HEK293T (cell line): ENCODE measurements at regions not wholly inside any gene's neighbourhood (a gene's known extent, or its start where the extent isn't known, plus 50 kb on each side); places are given as distances from the start of the nearest gene placed in this dataset.

Source experiments
- CTCF ChIA-PET: fragments of 350-600 bp; formaldehyde crosslinking; extraction: SDS; loops from one replicate; lab custom pipeline; 2021; ENCODE audit warnings: antibody characterized with exemption, inconsistent platforms; lab: Yijun Ruan, JAX
- POLR2A ChIA-PET: fragments of 350-600 bp; formaldehyde crosslinking; extraction: SDS; loops from one replicate; lab custom pipeline; 2020; ENCODE audit warnings: antibody characterized with exemption, inconsistent platforms; lab: Yijun Ruan, JAX
- DNase-seq: peaks from one replicate; pipeline ENCODE4 v3.0.0; 2012; ENCODE audit warnings: mixed read lengths; ENCODE audit errors: extremely low spot score
- ARNT ChIP-seq: fragments of 450-650 bp; IDR thresholded peaks from 2 replicates; pipeline ENCODE4 v1.6.1; 2017; ENCODE audit warnings: mild to moderate bottlenecking
- BHLHE40 ChIP-seq: fragments of 450-650 bp; IDR thresholded peaks from 2 replicates; pipeline ENCODE4 v1.6.1; 2016; ENCODE audit warnings: mild to moderate bottlenecking, moderate library complexity, borderline replicate concordance
- CTBP1 ChIP-seq: fragments of 450-650 bp; IDR thresholded peaks from 2 replicates; pipeline ENCODE4 v1.6.1; 2016; ENCODE audit warnings: borderline replicate concordance
- ELF4 ChIP-seq: fragments of 450-650 bp; IDR thresholded peaks from 2 replicates; pipeline ENCODE4 v1.6.1; 2017; ENCODE audit warnings: antibody characterized with exemption
- FOXA1 ChIP-seq: fragments of 450-650 bp; IDR thresholded peaks from 2 replicates; pipeline ENCODE4 v1.6.1; 2016; ENCODE audit warnings: mild to moderate bottlenecking
- FOXK2 ChIP-seq: fragments of 450-650 bp; IDR thresholded peaks from 2 replicates; pipeline ENCODE4 v1.6.1; 2016; ENCODE audit warnings: mild to moderate bottlenecking
- FOXM1 ChIP-seq: fragments of 450-650 bp; IDR thresholded peaks from 2 replicates; pipeline ENCODE4 v1.6.1; 2017; ENCODE audit warnings: mild to moderate bottlenecking, borderline replicate concordance
- HDGF ChIP-seq: fragments of 450-650 bp; IDR thresholded peaks from 2 replicates; pipeline ENCODE4 v1.6.1; 2017; ENCODE audit warnings: antibody characterized with exemption, borderline replicate concordance
- L3MBTL2 ChIP-seq: fragments of 450-650 bp; conservative IDR thresholded peaks from 2 replicates; pipeline ENCODE4 v1.6.1; 2016; ENCODE audit warnings: mild to moderate bottlenecking
- LEF1 ChIP-seq: fragments of 450-650 bp; IDR thresholded peaks from 2 replicates; pipeline ENCODE4 v1.6.1; 2017; ENCODE audit warnings: mild to moderate bottlenecking, borderline replicate concordance
- NFRKB ChIP-seq: fragments of 450-650 bp; IDR thresholded peaks from 2 replicates; pipeline ENCODE4 v1.6.1; 2016; ENCODE audit warnings: mild to moderate bottlenecking, moderate library complexity
- SP1 ChIP-seq: fragments of 450-650 bp; IDR thresholded peaks from 2 replicates; pipeline ENCODE4 v1.6.1; 2017
- SUZ12 ChIP-seq: fragments of 450-650 bp; IDR thresholded peaks from 2 replicates; pipeline ENCODE4 v1.6.1; 2016; ENCODE audit warnings: mild to moderate bottlenecking
- TARDBP ChIP-seq: fragments of 450-650 bp; IDR thresholded peaks from 2 replicates; pipeline ENCODE4 v1.6.1; 2016
- ZNF384 ChIP-seq: fragments of 450-650 bp; IDR thresholded peaks from 2 replicates; pipeline ENCODE4 v1.6.1; 2016
- TF ChIP-seq, protein P1 (sequence below): fragments of 450-650 bp; IDR thresholded peaks from 2 replicates; pipeline ENCODE4 v1.6.1; 2016

DNA sequence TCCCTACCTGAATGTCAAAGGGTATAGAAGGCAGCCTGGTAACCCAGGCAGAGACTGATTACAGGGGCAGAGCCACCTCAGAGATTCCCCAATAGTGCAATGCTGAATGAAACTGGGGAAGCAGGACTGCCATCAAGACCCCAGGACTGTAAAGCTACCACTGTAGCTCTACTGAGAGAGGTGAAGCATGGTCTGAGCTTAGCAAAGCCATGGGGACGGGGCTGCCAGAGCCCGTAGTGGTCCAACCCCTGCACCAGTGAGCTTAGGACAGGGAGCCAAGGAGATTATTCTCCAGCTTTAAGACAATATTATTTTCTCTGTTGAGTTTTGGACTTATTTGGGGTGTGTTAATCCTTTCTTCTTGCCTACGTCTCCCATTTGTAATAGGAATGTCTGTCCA lies 679.3 kb upstream of the GRAMD2B start:
- CTCF ChIA-PET, result no interaction called here
- TF ChIP-seq ARNT, result no peak
- no peak for TF ChIP-seq BHLHE40
- no peak for TF ChIP-seq FOXM1
- no peak for TF ChIP-seq CTBP1
- TF ChIP-seq TARDBP, result no peak
- no peak for TF ChIP-seq SP1
- no peak for TF ChIP-seq ELF4
- no peak for TF ChIP-seq FOXK2
- TF ChIP-seq L3MBTL2, result no peak
- TF ChIP-seq ZNF384, result no peak
- no peak for TF ChIP-seq LEF1
- TF ChIP-seq SUZ12, result no peak
- TF ChIP-seq NFRKB, result no peak
- no peak for TF ChIP-seq HDGF

GRCh38 chr5:125746917-125747316 lies 676.3 kb upstream of the GRAMD2B start:
- DNase-seq, result no peak
- ChIA-PET POLR2A (no interaction called here), CTCF (no interaction called here)
- no peak for TF ChIP-seq NFRKB
- TF ChIP-seq, protein P1, sequence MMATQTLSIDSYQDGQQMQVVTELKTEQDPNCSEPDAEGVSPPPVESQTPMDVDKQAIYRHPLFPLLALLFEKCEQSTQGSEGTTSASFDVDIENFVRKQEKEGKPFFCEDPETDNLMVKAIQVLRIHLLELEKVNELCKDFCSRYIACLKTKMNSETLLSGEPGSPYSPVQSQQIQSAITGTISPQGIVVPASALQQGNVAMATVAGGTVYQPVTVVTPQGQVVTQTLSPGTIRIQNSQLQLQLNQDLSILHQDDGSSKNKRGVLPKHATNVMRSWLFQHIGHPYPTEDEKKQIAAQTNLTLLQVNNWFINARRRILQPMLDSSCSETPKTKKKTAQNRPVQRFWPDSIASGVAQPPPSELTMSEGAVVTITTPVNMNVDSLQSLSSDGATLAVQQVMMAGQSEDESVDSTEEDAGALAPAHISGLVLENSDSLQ, result no peak
- TF ChIP-seq BHLHE40, result no peak
- TF ChIP-seq ARNT, result no peak
- TF ChIP-seq FOXM1, result no peak
- no peak for TF ChIP-seq CTBP1
- no peak for TF ChIP-seq HDGF
- no peak for TF ChIP-seq ZNF384
- no peak for TF ChIP-seq FOXK2
- TF ChIP-seq ELF4, result no peak
- TF ChIP-seq SUZ12, result no peak
- no peak for TF ChIP-seq LEF1
- no peak for TF ChIP-seq SP1
- TF ChIP-seq FOXA1, result no peak
- no peak for TF ChIP-seq L3MBTL2
- no peak for TF ChIP-seq TARDBP

More for the DNA sequence above, 679.3 kb upstream of the GRAMD2B start:
- no peak for DNase-seq
- POLR2A ChIA-PET, result no interaction called here

GRCh38 chr5:125750147-125750860 lies 672.9 kb upstream of the GRAMD2B start:
- TF ChIP-seq ELF4 (no peak), BHLHE40 (no peak), L3MBTL2 (no peak), LEF1 (no peak), FOXM1 (no peak), SUZ12 (no peak), CTBP1 (no peak), SP1 (no peak), TARDBP (no peak), FOXA1 (no peak), ARNT (no peak), ZNF384 (no peak), NFRKB (no peak), FOXK2 (no peak)
- TF ChIP-seq, protein P1, result no peak
- CTCF ChIA-PET, result no interaction called here
- POLR2A ChIA-PET, result no interaction called here
- DNase-seq, result no peak

DNA sequence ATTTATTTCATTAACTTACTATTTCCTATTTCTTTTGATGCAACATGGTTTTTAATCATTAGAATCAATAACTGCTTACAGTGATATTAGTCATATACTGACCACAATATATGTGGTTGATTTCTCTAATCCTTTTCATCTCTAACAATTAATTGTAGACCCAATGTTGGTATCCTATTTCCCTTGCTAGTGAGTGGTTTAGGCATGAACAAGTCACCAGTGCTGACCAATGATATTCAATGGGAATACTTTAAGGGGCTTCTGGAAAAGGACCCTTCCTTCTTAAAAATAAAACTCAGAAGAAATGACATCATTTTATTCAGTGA lies 672.4 kb upstream of the GRAMD2B start:
- POLR2A ChIA-PET, result no interaction called here
- DNase-seq, result no peak
- CTCF ChIA-PET, result no interaction called here
- TF ChIP-seq L3MBTL2 (no peak), NFRKB (no peak)

DNA sequence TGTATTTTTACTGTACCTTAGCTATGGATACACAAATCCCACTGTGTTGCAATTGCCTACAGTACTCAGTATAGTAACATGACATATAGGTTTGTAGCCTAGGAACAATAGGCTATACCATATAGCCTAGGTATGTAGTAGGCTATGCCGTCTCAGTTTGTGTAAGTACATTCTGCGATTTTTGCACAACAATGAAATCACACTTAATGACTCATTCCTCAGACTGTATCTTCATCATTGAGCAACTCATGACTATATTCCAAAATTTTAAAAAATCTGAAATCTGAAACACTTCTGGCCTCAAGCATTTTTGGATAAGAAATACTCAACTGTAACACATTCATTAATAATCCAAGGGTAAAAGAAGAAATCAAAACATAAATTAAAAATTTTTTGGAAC lies 666.8 kb upstream of the GRAMD2B start:
- ChIA-PET POLR2A (no interaction called here), CTCF (no interaction called here)
- TF ChIP-seq NFRKB, result no peak
- TF ChIP-seq FOXA1, result no peak
- no peak for DNase-seq

DNA sequence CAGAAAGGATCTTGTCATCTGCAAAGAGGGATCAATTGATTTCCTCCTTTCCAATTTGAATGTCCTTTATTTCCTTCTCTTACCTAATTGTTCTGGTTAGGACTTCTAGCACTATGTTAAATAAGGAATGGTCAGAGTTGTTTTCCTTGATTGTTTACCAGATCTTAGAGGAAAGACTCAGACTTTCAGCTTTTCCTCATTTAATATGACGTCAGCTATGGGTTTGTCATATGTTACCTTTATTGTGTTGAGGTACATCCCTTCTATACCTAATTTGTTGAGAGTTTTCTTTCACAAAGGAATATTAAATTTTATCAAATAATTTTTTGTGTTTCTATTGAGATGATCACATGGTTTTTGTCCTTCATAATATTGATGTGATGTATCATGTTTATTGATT lies 656.5 kb upstream of the GRAMD2B start:
- TF ChIP-seq FOXK2 (no peak), LEF1 (no peak), NFRKB (no peak), CTBP1 (no peak), TARDBP (no peak), FOXM1 (no peak)
- TF ChIP-seq, protein P1, result no peak
- ChIA-PET CTCF (no interaction called here), POLR2A (no interaction called here)
- DNase-seq, result no peak

- CTCF ChIA-PET, result interaction anchor here (1.3 kb wide), 1 partner anchor 30 kb away, joined by 3 read pairs; no protein-coding TSS in a partner anchor
- no peak for DNase-seq
- TF ChIP-seq LEF1 (no peak), BHLHE40 (no peak), ARNT (no peak), HDGF (no peak), SUZ12 (no peak), FOXK2 (no peak), CTBP1 (no peak), ZNF384 (no peak), NFRKB (no peak), FOXM1 (no peak), TARDBP (no peak), L3MBTL2 (no peak), ELF4 (no peak), SP1 (no peak), FOXA1 (no peak)
- TF ChIP-seq, protein P1, result no peak
- POLR2A ChIA-PET, result no interaction called here
Observed at GRCh38 chr5:125775896-125776295, 647.3 kb upstream of the GRAMD2B start.
